HG02610 (cell line): ENCODE measurements at regions not wholly inside any gene's neighbourhood (a gene's known extent, or its start where the extent isn't known, plus 50 kb on each side); places are given as distances from the start of the nearest gene placed in this dataset.

Experiments
- ATAC-seq: cut with Tn5 transposase; IDR thresholded peaks from one replicate; pipeline ENCODE4 v1.9.1; 2021; ENCODE audit warnings: mild to moderate bottlenecking, moderate library complexity; ENCODE audit not compliant: unreplicated experiment

- ATAC-seq = no peak
Observed at GRCh38 chr12:116400636-116401372, 123.3 kb upstream of the MED13L start.

GRCh38 chr12:116401565-116401964, 124.1 kb upstream of the MED13L start:
- no peak for ATAC-seq

GRCh38 chr12:116402163-116402939, 124.9 kb upstream of the MED13L start:
- ATAC-seq = no peak

- ATAC-seq = no peak
Observed at GRCh38 chr12:116403546-116403945, 126.1 kb upstream of the MED13L start.

GRCh38 chr12:116404247-116404646, 126.8 kb upstream of the MED13L start:
- ATAC-seq = no peak

- ATAC-seq = no peak
Observed at GRCh38 chr12:116404913-116405611, 127.6 kb upstream of the MED13L start.

- no peak for ATAC-seq
Observed at GRCh38 chr12:116406529-116406928, 129.0 kb upstream of the MED13L start.

- no peak for ATAC-seq
Observed at GRCh38 chr12:116408489-116409250, 131.2 kb upstream of the MED13L start.

- no peak for ATAC-seq
Observed at GRCh38 chr12:116411977-116412376, 134.5 kb upstream of the MED13L start.

- ATAC-seq = no peak
Observed at GRCh38 chr12:116414891-116415290, 137.4 kb upstream of the MED13L start.

- no peak for ATAC-seq
Observed at GRCh38 chr12:116415408-116416108, 138.1 kb upstream of the MED13L start.

GRCh38 chr12:116416166-116416565, 138.7 kb upstream of the MED13L start:
- no peak for ATAC-seq

GRCh38 chr12:116418551-116418950, 140.6 kb upstream of the MAP1LC3B2 start:
- no peak for ATAC-seq

GRCh38 chr12:116420227-116420880, 138.8 kb upstream of the MAP1LC3B2 start:
- ATAC-seq = no peak

GRCh38 chr12:116421785-116422538, 137.2 kb upstream of the MAP1LC3B2 start:
- ATAC-seq = no peak

- ATAC-seq = no peak
Observed at GRCh38 chr12:116423094-116423493, 136.1 kb upstream of the MAP1LC3B2 start.

- no peak for ATAC-seq
Observed at GRCh38 chr12:116425256-116426193, 133.7 kb upstream of the MAP1LC3B2 start.
